GM23338 (cell line): ENCODE measurements at regions not wholly inside any gene's neighbourhood (a gene's known extent, or its start where the extent isn't known, plus 50 kb on each side); places are given as distances from the start of the nearest gene placed in this dataset.

Source experiments
- CREB1 ChIP-seq: fragments of 250-450 bp; sonication (Bioruptor Pico); IDR thresholded peaks from 2 replicates; pipeline ENCODE4 v1.5.0; 2020; ENCODE audit warnings: low read depth, mild to moderate bottlenecking, moderate library complexity
- CTCF ChIP-seq, 2 experiments: fragments of 200-600 bp in 1 of 2; sonication (generic) in 1 of 2; conservative IDR thresholded peaks; 2 replicates each; pipeline versions ENCODE4 v1.5.1 to v1.6.1; 2016 to 2017; ENCODE audit warnings: antibody characterized with exemption in 2 of 2, low read depth in 2 of 2, mild to moderate bottlenecking in 2 of 2, moderate library complexity in 1 of 2
- EZH2 ChIP-seq: fragments of 200-600 bp; sonication (generic); IDR thresholded peaks from one replicate; pipeline ENCODE4 v1.8.0; 2017; ENCODE audit warnings: antibody characterized with exemption, mild to moderate bottlenecking, low read depth; ENCODE audit not compliant: unreplicated experiment
- EZH2phosphoT487 ChIP-seq: fragments of 200-600 bp; sonication (generic); IDR thresholded peaks from one replicate; pipeline ENCODE4 v1.8.1; 2018; ENCODE audit warnings: antibody characterized with exemption; ENCODE audit not compliant: unreplicated experiment
- NANOG ChIP-seq: IDR thresholded peaks from 2 replicates; pipeline ENCODE4 v1.6.1; 2016; ENCODE audit warnings: antibody characterized with exemption, borderline replicate concordance
- POLR2AphosphoS5 ChIP-seq: IDR thresholded peaks from 2 replicates; pipeline ENCODE4 v1.6.1; 2016; ENCODE audit warnings: antibody characterized with exemption, low read depth
- ZNF114 ChIP-seq: fragments of 250-450 bp; sonication (Bioruptor Pico); IDR thresholded peaks from 2 replicates; pipeline ENCODE4 v1.5.0; 2020; ENCODE audit warnings: mild to moderate bottlenecking, moderate library complexity
- ZNF331 ChIP-seq: fragments of 250-450 bp; sonication (Bioruptor Pico); IDR thresholded peaks from 2 replicates; pipeline ENCODE4 v1.5.0; 2020; ENCODE audit warnings: low read depth, mild to moderate bottlenecking, moderate library complexity
- ZNF462 ChIP-seq: fragments of 250-450 bp; sonication (Bioruptor Pico); IDR thresholded peaks from 2 replicates; pipeline ENCODE4 v1.5.0; 2020; ENCODE audit warnings: mild to moderate bottlenecking, moderate library complexity
- TF ChIP-seq, protein P1 (sequence below): IDR thresholded peaks from 2 replicates; pipeline ENCODE4 v1.6.1; 2016; ENCODE audit warnings: antibody characterized with exemption

GRCh38 chr2:120994301-120994995 is 258.8 kb downstream of the GLI2 start (continued):
- TF ChIP-seq ZNF462 (CRISPR knock-in tag) (no peak), CTCF (conservative IDR thresholded peaks at IDR 0.05; ENCODE audit: low read depth in 2 of 2) (no peak), POLR2AphosphoS5 (no peak), NANOG (no peak), ZNF114 (no peak), EZH2 (no peak), ZNF331 (CRISPR knock-in tag) (no peak), EZH2phosphoT487 (no peak), CREB1 (CRISPR knock-in tag) (no peak)
- TF ChIP-seq, protein P1, sequence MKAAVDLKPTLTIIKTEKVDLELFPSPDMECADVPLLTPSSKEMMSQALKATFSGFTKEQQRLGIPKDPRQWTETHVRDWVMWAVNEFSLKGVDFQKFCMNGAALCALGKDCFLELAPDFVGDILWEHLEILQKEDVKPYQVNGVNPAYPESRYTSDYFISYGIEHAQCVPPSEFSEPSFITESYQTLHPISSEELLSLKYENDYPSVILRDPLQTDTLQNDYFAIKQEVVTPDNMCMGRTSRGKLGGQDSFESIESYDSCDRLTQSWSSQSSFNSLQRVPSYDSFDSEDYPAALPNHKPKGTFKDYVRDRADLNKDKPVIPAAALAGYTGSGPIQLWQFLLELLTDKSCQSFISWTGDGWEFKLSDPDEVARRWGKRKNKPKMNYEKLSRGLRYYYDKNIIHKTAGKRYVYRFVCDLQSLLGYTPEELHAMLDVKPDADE: no peak
